HG02885 (cell line): ENCODE measurements at regions not wholly inside any gene's neighbourhood (a gene's known extent, or its start where the extent isn't known, plus 50 kb on each side); places are given as distances from the start of the nearest gene placed in this dataset.
"Not testable (repeated sequence)": the region's sequence is repeated elsewhere in the genome, so short reads cannot be mapped to it uniquely, and the experiment has no call there.

Experiments
- ATAC-seq: cut with Tn5 transposase; IDR thresholded peaks from one replicate; pipeline ENCODE4 v1.9.1; 2021; ENCODE audit warnings: mild to moderate bottlenecking; ENCODE audit not compliant: unreplicated experiment, poor library complexity

GRCh38 chr2:241956521-241957110, 87.1 kb downstream of the RTP5 start:
- no peak for ATAC-seq

- ATAC-seq: no peak
Measured at GRCh38 chr2:241957276-241957675, 87.7 kb downstream of the RTP5 start.

DNA sequence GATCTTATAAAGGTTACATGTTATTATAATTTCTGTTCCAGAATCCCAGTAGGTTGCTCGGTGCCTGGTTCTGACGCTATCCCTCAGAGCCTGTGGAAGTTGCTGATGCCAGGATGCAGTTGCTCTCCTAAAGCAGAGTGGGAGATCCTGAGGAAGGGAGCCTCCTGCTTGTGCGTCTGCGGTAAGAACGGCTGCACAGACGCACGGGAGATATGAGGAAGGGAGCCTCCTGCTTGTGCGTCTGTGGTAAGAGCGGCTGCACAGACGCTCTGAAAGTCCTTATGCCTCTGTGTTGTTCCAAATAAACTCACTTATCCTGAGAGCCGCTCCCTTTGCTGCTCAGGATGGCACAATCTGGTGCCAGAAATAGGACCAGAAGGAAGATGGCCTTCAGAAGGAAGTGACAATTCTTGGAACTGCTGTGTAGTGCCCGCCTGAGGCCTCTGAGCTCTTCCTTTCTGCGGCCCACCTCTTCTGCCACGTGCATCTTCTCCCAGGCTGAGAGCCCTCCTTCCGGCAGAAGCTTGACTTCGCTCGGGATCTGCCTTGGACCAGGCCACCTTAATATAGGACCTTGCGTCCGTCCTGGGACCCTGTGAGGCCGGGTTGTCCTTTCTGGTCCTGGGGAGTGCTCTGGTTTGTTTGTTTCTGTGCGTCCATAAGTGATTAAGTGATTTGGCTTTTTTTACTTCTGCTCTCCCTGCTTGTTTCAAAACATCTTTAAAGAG, 89.5 kb downstream of the RTP5 start:
- no peak for ATAC-seq

DNA sequence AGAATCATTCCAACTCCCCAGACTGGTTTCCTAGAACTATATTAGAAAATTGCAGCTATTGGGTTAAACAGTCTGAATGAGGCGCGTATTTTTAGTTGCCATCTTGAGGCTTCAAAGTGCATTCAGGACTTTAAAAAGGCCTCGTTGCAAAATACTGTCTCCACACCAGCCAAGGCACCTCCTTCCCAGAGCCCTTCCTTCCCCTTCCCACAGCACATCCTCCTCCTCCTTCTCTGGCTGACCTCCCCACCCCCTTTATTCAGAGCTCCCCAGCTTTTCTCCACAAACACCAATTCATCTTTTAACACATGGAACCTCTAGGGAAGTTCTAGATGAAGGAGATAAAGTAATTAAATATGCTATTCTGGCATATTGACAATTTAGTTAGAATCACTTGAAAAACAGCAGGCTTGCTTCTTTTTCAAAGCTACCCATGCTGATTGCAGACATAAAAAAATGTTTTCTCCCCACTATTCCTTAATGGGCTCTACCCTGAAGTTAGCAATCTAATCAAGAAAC, 90.3 kb downstream of the RTP5 start:
- ATAC-seq: no peak

DNA sequence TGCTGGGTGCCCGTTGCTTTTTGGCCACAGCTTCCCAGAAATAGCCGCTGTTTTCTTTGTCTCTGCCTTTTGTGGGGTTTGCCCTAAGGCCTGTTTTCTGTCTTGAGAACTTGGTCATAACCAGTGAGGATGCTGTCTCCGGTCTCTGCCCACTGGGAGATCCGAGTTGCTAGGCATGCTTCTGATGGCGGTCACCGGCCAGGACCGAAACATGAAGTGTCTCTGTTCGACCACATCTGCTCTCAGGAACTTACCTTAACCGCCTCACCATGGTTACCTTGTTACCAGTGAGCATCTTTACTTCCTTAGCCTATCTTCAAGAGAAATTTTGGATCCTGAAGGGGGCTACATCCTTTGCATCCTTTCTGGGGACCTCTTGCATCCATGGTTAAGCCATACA, 91.9 kb downstream of the RTP5 start:
- peak; percentile 61 for ATAC-seq

- no peak for ATAC-seq
Measured at GRCh38 chr2:241964133-241964532, 94.6 kb downstream of the RTP5 start.

DNA sequence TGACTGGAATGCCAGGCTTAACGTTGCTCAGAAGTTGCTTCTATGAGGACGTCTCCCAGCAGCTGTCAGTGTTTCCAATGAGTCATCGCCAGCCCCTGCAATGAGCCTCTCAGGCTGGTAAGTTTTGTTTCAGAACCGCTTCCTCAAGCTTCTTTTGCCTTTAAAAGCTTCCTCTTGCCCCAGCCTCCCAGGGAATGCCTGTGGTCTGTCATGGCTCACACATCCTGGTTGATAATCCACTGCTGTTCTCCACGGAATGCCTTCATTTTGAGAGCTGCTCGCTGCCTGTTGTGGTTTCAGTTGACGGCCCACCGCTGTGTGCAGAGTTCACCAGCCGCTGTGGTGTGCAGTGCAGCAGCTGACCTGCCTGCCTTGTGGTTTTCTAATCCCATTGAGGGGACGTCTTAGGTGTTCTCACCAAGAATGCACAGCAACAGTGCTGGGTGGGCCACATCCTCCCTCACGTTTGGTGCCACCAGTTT, 96.4 kb downstream of the RTP5 start:
- ATAC-seq: peak; percentile 71

- ATAC-seq: no peak
Measured at GRCh38 chr2:241966647-241967466, 97.3 kb downstream of the RTP5 start.

DNA sequence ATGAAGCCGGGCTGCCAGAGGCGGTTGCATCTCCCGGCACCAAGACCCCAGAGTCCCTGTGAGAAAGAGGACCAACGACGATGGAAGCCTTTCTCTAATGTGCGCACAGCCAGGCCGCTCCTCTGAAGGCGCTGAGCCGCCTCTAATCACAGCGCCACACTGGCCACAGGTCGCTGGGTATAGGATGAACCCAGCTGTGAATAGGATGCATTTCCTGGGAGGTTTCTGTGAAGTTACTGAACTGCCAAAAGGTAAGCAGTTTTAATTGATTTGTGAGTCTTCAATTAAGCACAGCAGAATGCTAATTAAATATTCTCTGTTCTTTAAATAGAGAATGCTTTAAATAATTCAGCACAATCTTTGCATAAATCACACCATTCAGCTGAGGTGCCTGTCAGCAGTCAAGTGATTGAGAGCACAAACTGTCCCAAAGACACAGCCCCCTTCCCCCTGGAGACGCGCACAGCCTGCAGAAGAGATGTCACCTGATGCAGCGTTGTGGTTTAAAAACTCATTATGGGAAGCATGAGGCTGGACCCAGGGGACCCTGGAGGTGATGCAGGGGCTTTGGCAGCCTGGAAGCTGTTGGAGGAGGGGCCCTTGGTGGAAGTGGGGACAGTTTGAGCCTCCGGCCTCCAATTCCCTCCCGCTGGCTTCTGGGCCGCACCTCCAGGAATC, 98.1 kb downstream of the RTP5 start:
- ATAC-seq: no peak

DNA sequence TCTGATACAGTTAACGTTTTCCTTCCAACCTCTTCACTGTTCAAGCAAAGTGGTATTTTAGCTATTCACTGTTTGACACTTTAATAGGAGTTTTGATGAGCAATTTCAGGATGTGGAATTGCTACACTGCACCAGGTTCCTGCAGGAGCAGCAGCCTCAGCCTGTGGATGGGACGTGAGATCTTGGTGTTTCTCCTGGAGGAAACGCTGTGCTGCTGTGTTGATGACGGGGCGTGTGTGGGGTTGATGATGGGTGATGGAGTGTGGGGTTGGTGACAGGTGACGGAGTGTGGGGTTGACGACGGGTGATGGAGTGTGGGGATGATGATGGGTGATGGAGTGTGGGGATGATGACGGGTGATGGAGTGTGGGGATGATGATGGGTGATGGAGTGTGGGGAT, 98.9 kb downstream of the RTP5 start:
- no peak for ATAC-seq

DNA sequence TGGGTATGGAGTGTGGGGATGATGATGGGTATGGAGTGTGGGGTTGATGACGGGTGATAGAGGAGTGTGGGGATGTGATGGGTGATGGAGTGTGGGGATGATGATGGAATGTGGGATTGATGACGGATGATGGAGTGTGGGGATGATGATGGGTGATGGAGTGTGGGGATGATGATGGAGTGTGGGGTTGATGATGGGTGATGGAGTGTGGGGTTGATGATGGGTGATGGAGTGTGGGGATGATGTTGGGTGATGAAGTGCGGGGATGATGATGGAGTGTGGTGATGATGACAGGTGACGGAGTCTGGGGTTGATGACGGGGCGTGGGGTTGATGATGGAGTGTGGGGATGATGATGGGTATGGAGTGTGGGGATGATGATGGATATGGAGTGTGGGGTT, 99.7 kb downstream of the RTP5 start:
- not testable (repeated sequence) for ATAC-seq

DNA sequence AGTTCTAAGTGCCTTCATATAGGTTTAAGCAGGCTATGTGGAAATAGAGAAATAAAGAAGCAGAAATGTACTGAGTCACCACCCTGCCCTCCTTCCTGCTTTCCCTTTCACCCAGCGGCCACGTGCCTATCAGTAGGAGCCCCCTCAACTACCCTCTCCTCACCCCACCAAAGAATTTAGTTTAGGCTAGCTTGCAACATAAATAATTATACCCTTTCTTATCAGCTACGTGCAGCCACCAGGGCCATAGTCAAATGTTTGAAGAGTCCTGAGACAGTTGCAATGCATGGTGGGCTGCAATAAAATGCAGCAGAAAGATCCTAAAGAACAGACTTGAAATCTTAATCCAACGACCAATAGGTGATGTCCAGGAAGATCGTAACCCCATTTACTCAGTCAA, 101.2 kb downstream of the RTP5 start:
- ATAC-seq: no peak

DNA sequence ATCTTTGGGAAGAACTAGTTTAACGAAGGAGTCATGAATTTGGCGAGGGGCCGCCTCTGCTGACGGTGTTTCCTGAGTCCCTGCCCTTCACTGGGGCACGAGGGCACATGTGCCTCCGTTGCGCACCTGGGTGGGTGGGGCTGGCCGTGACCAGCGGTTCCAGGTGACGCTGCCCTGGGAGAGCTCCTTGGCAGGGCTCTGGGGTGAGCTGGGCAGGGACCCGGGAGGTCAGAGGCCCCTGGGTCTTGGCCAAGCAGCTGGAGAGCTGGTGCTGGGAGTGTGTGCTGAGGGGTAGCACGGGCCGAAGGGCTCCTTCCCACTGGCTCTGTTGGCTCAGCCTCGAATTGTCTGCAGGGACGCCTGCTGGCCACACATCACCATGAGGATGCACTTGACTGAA, 104.6 kb downstream of the RTP5 start:
- no peak for ATAC-seq

DNA sequence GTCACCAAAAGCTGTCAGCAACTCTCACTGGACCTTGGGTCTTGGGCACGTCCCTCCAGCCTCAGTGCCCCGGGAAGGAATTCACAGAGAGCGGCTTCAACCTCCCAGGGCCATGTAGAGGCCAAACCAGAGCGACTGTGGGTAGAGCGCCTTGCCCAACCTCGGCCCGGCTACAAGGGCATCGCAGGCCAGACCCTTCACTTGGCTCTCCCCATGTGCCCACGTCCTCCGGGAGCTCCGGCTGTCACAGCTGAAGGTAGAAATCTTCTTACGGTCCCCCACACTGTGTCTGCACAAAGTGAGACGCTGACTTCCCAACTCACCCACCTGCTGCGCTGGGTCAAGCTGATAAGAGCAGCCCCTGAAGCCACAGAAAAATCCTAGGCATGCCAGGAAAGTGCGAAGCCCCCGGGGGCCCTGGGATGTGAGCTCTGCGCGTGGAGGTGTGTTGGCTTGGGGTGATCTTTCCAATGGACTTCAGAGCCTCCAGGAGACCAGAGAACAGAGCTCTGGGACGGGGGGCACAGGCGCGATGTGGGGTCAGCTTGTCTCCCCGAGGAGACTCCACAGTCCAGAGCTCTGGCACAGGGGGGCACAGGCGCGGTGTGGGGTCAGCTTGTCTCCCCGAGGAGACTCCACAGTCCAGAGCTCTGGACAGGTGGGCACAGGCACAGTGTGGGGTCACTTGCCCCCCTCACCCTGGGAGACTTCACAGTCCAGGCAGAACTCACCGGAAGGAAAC, 105.5 kb downstream of the RTP5 start:
- ATAC-seq: no peak

- ATAC-seq: no peak
Measured at GRCh38 chr2:241975593-241976284, 106.2 kb downstream of the RTP5 start.

DNA sequence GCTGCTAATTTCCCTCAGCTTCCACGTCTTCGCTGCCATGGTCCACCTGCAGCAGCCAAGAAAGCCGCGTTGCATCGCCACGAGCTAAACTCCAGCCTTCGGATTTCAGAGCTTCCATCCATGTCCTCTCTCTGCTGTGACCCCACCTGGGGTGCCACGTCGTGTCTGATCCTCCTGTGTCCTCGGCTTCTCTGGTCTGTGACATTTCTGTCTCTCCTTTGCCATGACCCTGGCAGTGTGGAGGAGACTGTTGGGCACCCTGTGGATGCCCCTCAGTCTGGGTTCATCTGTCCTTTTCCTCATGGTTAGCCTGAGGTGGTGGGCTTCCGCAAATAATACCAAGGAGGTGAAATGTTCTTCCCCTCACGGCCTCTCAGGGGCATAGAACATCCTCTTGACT, 106.8 kb downstream of the RTP5 start:
- no peak for ATAC-seq

DNA sequence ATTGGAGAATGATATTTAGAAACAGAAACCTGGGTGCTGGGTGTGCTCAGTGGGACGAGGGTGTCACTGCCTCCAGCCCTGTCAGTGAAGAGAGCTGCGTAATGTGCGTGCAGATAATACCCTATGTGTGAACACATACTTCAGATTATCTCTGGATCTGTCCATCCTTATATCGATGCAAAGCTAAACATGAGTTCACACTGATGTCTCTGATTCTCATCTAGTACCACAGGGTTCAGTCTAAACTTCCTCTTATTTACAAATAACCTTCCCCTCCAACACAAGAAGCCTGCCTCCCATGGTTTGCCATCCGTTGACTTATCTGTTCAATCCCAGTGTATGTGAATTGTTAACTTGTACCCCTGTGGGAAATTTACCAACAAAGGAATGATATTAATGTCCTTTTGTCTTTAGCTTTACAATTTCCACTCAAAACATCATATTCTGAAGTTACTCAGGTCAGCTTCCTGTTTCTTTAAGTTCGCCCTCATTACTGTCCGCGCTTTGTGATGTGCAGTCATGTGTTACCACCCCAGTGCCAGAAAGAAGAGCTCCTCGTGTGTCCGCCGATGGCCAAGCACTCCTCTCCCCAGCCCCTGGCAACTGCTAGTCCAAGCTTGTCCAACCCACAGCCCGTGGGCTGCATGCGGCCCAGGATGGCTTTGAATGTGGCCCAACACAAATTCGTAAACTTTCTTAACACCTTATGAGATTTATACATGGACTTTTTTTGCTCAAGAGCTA, 108.2 kb downstream of the RTP5 start:
- ATAC-seq: no peak

DNA sequence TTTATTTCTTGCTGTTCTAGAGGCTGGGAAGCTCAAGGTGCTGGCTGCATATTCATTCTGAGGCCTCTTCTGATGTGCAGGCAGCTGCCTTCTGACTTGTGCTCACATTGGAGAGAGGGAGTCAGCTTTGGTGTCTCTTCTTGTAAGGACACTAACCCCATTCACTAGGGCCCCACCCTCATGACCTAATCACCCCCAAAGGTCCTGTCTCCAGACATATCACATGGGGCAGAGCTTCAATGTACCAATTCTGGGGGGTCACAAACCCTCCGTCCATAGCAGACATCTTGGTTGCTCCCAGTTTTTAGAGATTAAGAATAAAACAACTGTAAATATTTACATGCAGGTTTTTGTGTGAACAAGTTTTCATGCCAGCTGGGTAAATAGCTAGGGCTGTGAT, 109.1 kb downstream of the RTP5 start:
- ATAC-seq: no peak

DNA sequence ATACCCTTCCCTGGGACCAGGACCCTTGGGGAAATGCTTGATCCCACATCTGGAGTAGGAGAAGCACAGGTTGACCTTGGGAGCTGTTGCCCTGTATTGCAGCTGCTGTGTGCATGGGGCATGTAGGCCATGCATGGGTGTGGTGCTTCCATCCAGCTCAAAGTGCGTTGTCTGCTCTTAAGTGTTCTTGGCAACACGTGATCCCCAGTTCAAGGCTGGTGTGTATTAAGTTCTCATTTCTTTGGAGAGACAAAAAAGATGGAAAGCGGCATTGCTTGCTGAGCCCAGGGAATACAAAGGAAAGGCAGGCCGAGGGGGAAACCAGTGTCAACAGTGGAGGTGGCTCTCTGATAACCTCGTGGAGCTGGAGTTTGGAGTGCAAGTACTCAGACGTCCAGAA, 110.7 kb downstream of the RTP5 start:
- no peak for ATAC-seq
